Uterus (tissue), 2 donors: ENCODE measurements at regions not wholly inside any gene's neighbourhood (a gene's known extent, or its start where the extent isn't known, plus 50 kb on each side); places are given as distances from the start of the nearest gene placed in this dataset.

Experiments used
- POLR2A ChIP-seq, 2 donors: fragments of 450-650 bp; IDR thresholded peaks; one replicate each; pipeline ENCODE4 v1.6.1; 2016; ENCODE audit warnings: antibody characterized with exemption in 2 of 2, mild to moderate bottlenecking in 1 of 2, moderate library complexity in 1 of 2
- TF ChIP-seq, protein P1 (sequence below), 4 experiments: fragments of 200-600 bp in 2 of 4; fragments of 450-650 bp in 2 of 4; sonication (generic) in 2 of 4; IDR thresholded peaks; one replicate each; pipeline ENCODE4 v1.5.1; 2016 to 2019; ENCODE audit warnings: antibody characterized with exemption in 4 of 4, mild to moderate bottlenecking in 2 of 4, moderate library complexity in 1 of 4

DNA sequence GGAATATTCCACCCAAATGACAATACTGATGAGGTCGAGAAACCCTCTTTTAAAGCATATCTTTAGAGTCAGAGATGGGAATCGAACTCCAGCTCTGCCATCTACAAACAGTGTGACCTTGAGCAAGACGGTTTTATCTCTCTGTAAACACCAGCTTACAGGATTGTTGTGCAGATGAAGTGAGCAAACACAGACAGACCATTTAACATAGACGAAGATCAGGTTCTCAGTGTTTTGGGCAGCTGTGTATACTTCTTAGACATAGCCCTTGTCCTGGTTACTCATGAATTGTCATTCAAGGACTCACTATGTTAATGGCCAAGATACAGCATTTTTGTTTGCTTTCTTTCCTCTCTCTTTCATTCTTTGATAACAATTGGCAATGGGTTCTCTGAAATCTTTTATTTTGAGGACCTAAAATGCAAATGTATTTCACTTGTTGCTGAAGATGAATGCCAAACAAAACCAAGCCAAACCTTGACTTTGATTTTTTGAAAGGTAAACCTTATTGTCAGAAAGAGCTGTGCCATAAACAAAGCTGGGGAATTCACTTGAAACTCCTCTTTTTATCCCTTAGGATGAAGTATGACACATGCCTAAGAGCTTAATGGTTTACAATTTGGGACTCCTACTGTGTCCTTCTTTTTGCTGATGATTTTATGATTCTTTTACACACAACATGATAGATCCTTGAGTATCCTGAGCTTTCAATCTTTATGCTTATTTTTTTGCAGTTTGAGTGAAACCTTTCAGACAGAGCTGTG, 250.0 kb upstream of the PDZRN3 start:
- TF ChIP-seq POLR2A (IDR thresholded peaks at IDR 0.05): no peak
- TF ChIP-seq, protein P1, sequence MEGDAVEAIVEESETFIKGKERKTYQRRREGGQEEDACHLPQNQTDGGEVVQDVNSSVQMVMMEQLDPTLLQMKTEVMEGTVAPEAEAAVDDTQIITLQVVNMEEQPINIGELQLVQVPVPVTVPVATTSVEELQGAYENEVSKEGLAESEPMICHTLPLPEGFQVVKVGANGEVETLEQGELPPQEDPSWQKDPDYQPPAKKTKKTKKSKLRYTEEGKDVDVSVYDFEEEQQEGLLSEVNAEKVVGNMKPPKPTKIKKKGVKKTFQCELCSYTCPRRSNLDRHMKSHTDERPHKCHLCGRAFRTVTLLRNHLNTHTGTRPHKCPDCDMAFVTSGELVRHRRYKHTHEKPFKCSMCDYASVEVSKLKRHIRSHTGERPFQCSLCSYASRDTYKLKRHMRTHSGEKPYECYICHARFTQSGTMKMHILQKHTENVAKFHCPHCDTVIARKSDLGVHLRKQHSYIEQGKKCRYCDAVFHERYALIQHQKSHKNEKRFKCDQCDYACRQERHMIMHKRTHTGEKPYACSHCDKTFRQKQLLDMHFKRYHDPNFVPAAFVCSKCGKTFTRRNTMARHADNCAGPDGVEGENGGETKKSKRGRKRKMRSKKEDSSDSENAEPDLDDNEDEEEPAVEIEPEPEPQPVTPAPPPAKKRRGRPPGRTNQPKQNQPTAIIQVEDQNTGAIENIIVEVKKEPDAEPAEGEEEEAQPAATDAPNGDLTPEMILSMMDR (IDR thresholded peaks at IDR 0.05): no peak
